Stimulated activated naive CD8-positive, alpha-beta T cell treated with anti-CD3 and anti-CD28 coated beads, Interleukin-15, Interleukin-2, amounts not matched to agents 100 U/mL and 50 U/mL, for 24 hours (primary cell): ENCODE measurements at regions not wholly inside any gene's neighbourhood (a gene's known extent, or its start where the extent isn't known, plus 50 kb on each side); places are given as distances from the start of the nearest gene placed in this dataset.
"Not testable (repeated sequence)": the region's sequence is repeated elsewhere in the genome, so short reads cannot be mapped to it uniquely, and the experiment has no call there.

Source experiments
- ATAC-seq: fragments of 150-1000 bp; cut with Tn5 transposase; one replicate; pipeline ENCODE4 v1.10.0; 2021
- DNase-seq: peaks from one replicate; pipeline ENCODE4 v3.0.0; 2021

GRCh38 chrX:3833761-3834542 is 120.5 kb upstream of the PRKX start:
- DNase-seq, ATAC-seq: not testable (repeated sequence)

- DNase-seq, ATAC-seq: not testable (repeated sequence)
These were observed 116.6 kb upstream of the PRKX start for GRCh38 chrX:3830020-3830419.

GRCh38 chrX:3829041-3829531 is 115.6 kb upstream of the PRKX start:
- not testable (repeated sequence) for DNase-seq, ATAC-seq

GRCh38 chrX:3828378-3829040 is 115.1 kb upstream of the PRKX start:
- not testable (repeated sequence) for DNase-seq, ATAC-seq

- ATAC-seq, DNase-seq: not testable (repeated sequence)
These were observed 110.6 kb upstream of the PRKX start for GRCh38 chrX:3824008-3824407.

GRCh38 chrX:3820167-3820566 is 106.7 kb upstream of the PRKX start:
- no peak for ATAC-seq
- DNase-seq = no peak

- not testable (repeated sequence) for ATAC-seq, DNase-seq
These were observed 104.0 kb upstream of the PRKX start for GRCh38 chrX:3817480-3817879.

GRCh38 chrX:3815896-3816664 is 102.6 kb upstream of the PRKX start:
- peak; percentile 13 for ATAC-seq

GRCh38 chrX:3811331-3812311 is 98.2 kb upstream of the PRKX start:
- DNase-seq = peak; percentile 30

More at GRCh38 chrX:3815896-3816664, 102.6 kb upstream of the PRKX start:
- peak; percentile 47 for DNase-seq

GRCh38 chrX:3807906-3808305 is 94.5 kb upstream of the PRKX start:
- no peak for DNase-seq
- ATAC-seq = no peak

More at GRCh38 chrX:3811331-3812311, 98.2 kb upstream of the PRKX start:
- no peak for ATAC-seq

- DNase-seq (no peak), ATAC-seq (no peak)
These were observed 93.2 kb upstream of the PRKX start for GRCh38 chrX:3806630-3807029.

- ATAC-seq (no peak), DNase-seq (no peak)
These were observed 90.3 kb upstream of the PRKX start for GRCh38 chrX:3803713-3804112.

- ATAC-seq (no peak), DNase-seq (no peak)
These were observed 89.9 kb upstream of the PRKX start for GRCh38 chrX:3803305-3803704.

- not testable (repeated sequence) for DNase-seq, ATAC-seq
These were observed 82.0 kb upstream of the PRKX start for GRCh38 chrX:3795411-3795810.

GRCh38 chrX:3791449-3791848 is 78.0 kb upstream of the PRKX start:
- DNase-seq (no peak), ATAC-seq (no peak)

GRCh38 chrX:3788494-3789233 is 75.2 kb upstream of the PRKX start:
- DNase-seq (no peak), ATAC-seq (no peak)

GRCh38 chrX:3787856-3788255 is 74.4 kb upstream of the PRKX start:
- ATAC-seq = no peak
- DNase-seq = no peak

- not testable (repeated sequence) for DNase-seq, ATAC-seq
These were observed 72.4 kb upstream of the PRKX start for GRCh38 chrX:3785822-3786221.

GRCh38 chrX:3780564-3780963 is 67.1 kb upstream of the PRKX start:
- ATAC-seq (no peak), DNase-seq (no peak)

- no peak for ATAC-seq
- no peak for DNase-seq
These were observed 66.1 kb upstream of the PRKX start for GRCh38 chrX:3779546-3779945.
